Gastrocnemius medialis (tissue), 4 donors: ENCODE measurements at regions not wholly inside any gene's neighbourhood (a gene's known extent, or its start where the extent isn't known, plus 50 kb on each side); places are given as distances from the start of the nearest gene placed in this dataset.

Experiments used
- POLR2A ChIP-seq, 2 donors: fragments of 450-650 bp; IDR thresholded peaks; one replicate each; pipeline ENCODE4 v1.6.1; 2017; ENCODE audit warnings: antibody characterized with exemption in 2 of 2, mild to moderate bottlenecking in 2 of 2, moderate library complexity in 2 of 2
- TF ChIP-seq, protein P1 (sequence below), 5 experiments: fragments of 450-650 bp in 3 of 5; fragments of 200-600 bp in 2 of 5; sonication (generic) in 2 of 5; IDR thresholded peaks in 4 of 5; conservative IDR thresholded peaks in 1 of 5; 1 replicate in 4 of 5; 2 replicates in 1 of 5; pipeline ENCODE4 v1.5.1; 2016 to 2019; ENCODE audit warnings: antibody characterized with exemption in 5 of 5, mild to moderate bottlenecking in 3 of 5, moderate library complexity in 3 of 5

DNA sequence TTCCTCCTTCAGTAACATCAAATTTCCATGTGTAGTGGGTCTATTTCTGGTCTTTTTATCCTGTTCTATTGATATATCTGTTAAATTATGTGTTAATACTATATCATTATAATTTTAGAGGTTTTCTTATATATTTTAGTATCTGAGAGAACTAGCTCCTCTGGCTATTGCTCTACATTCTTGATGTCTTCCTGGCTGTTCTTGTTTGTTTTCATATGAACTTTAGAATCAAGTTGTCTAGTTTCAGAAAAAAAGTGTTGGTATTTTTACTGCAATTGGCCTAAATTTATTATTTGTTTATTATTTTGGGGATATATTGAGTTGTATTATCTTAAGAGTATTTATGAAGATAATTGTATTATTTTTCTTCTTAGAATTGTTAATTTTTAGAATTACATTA lies 128.0 kb upstream of the ZNF618 start:
- TF ChIP-seq, protein P1, sequence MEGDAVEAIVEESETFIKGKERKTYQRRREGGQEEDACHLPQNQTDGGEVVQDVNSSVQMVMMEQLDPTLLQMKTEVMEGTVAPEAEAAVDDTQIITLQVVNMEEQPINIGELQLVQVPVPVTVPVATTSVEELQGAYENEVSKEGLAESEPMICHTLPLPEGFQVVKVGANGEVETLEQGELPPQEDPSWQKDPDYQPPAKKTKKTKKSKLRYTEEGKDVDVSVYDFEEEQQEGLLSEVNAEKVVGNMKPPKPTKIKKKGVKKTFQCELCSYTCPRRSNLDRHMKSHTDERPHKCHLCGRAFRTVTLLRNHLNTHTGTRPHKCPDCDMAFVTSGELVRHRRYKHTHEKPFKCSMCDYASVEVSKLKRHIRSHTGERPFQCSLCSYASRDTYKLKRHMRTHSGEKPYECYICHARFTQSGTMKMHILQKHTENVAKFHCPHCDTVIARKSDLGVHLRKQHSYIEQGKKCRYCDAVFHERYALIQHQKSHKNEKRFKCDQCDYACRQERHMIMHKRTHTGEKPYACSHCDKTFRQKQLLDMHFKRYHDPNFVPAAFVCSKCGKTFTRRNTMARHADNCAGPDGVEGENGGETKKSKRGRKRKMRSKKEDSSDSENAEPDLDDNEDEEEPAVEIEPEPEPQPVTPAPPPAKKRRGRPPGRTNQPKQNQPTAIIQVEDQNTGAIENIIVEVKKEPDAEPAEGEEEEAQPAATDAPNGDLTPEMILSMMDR (IDR thresholded peaks at IDR 0.05 in 4 of 5, conservative IDR thresholded peaks at IDR 0.05 in 1 of 5), result no peak
- TF ChIP-seq POLR2A (IDR thresholded peaks at IDR 0.05), result no peak
